Progenitor cell of endocrine pancreas (in vitro differentiated cells): ENCODE measurements at regions not wholly inside any gene's neighbourhood (a gene's known extent, or its start where the extent isn't known, plus 50 kb on each side); places are given as distances from the start of the nearest gene placed in this dataset.
"Not testable (repeated sequence)": the region's sequence is repeated elsewhere in the genome, so short reads cannot be mapped to it uniquely, and the experiment has no call there.

ENCODE experiments used
- DNase-seq: peaks from one replicate; pipeline ENCODE4 v3.0.0; 2021; ENCODE audit warnings: low spot score; ENCODE audit not compliant: unreplicated experiment
- H3K27ac Mint-ChIP-seq: 2 replicates; pipeline ENCODE4 v1.8.0; 2021; ENCODE audit warnings: mild to moderate bottlenecking, moderate library complexity, mixed read lengths
- H3K27me3 Mint-ChIP-seq: 2 replicates; pipeline ENCODE4 v1.8.0; 2021; ENCODE audit warnings: mixed read lengths
- H3K36me3 Mint-ChIP-seq: 2 replicates; pipeline ENCODE4 v1.8.0; 2022; ENCODE audit warnings: mixed read lengths; ENCODE audit not compliant: insufficient read depth
- H3K4me1 Mint-ChIP-seq: 2 replicates; pipeline ENCODE4 v1.8.0; 2021; ENCODE audit warnings: low read depth, mixed read lengths
- H3K4me3 Mint-ChIP-seq: 2 replicates; pipeline ENCODE4 v1.8.0; 2021; ENCODE audit warnings: low read depth, mild to moderate bottlenecking, moderate library complexity, mixed read lengths
- H3K9me3 Mint-ChIP-seq: 2 replicates; pipeline ENCODE4 v1.8.0; 2021; ENCODE audit warnings: low read depth, mixed read lengths
- TF ChIP-seq, protein P1 (sequence below): fragments of 200-600 bp; sonication (generic); IDR thresholded peaks from one replicate; pipeline ENCODE4 v1.5.0; 2021; ENCODE audit warnings: antibody characterized with exemption, mild to moderate bottlenecking; ENCODE audit not compliant: unreplicated experiment

DNA sequence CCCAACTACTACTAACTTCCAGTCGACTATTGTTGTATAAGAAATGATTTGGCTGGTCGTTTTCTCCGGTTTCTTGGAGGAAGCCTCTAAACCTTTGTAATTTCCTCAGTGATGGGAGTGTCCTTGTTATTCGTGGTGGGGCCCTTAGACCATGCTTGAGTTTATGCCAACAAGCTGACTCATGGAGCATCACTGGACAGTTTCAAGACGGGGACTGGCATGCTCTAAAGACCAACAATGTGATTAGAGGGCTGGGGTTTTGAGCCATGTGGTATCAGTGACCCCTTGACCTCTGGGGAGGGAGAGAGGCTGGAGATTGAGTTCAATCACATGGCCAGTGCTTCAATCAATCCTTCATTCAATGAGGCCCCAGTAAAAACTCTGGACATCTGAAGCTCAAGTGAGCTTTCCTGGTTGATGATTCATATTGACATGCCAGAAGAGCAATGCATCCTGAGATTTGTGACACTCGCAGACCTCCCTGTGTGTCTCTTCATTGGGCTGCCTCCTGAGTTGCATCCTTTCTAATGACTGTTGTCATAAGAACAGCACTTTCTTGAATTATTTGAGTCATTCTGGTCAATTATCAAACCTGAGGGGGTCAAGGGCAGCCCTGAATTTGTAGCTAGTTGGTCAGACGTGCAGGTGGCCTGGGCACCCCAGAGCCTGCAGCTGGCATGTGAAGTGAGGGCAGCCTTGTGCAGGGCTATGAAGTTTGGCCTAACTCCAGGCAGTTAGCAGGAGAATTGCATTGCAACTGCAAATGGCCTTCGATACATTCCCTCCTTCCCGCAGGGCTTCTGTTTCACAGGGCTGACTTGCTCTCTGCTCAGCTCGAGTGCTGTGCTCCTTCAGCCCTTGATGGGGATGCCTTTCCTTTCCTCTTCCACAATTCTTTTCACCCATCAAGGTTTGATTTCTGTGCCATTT lies 246.5 kb downstream of the FGF9 start:
- H3K4me1 Mint-ChIP-seq: no peaks in the 10 kb centered on the region
- H3K9me3 Mint-ChIP-seq: peaks cover 2% of the 10 kb centered on the region
- DNase-seq: no peak
- H3K27me3 Mint-ChIP-seq: no peaks in the 10 kb centered on the region
- H3K4me3 Mint-ChIP-seq: no peak overlapping the region
- no peak overlapping the region for H3K27ac Mint-ChIP-seq
- TF ChIP-seq, protein P1, sequence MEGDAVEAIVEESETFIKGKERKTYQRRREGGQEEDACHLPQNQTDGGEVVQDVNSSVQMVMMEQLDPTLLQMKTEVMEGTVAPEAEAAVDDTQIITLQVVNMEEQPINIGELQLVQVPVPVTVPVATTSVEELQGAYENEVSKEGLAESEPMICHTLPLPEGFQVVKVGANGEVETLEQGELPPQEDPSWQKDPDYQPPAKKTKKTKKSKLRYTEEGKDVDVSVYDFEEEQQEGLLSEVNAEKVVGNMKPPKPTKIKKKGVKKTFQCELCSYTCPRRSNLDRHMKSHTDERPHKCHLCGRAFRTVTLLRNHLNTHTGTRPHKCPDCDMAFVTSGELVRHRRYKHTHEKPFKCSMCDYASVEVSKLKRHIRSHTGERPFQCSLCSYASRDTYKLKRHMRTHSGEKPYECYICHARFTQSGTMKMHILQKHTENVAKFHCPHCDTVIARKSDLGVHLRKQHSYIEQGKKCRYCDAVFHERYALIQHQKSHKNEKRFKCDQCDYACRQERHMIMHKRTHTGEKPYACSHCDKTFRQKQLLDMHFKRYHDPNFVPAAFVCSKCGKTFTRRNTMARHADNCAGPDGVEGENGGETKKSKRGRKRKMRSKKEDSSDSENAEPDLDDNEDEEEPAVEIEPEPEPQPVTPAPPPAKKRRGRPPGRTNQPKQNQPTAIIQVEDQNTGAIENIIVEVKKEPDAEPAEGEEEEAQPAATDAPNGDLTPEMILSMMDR: no peak
- no peaks in the 10 kb centered on the region for H3K36me3 Mint-ChIP-seq

DNA sequence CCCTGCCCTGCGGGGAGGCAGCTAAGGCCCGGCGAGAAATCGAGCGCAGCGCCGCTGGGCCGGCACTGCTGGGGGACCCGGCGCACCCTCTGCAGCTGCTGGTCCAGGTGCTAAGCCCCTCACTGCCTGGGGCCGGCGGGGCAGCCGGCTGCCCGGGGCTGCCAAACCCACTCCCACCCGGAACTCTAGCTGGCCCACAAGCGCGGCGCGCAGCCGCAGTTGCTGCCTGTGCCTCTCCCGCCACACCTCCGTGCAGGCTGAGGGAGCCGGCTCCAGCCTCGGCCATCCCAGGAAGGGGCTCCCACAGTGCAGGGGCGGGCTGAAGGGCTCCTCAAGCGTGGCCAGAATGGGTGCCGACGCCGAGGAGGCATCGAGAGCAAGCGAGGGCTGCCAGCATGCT lies 249.9 kb downstream of the FGF9 start:
- DNase-seq, H3K27me3 Mint-ChIP-seq, H3K27ac Mint-ChIP-seq, H3K36me3 Mint-ChIP-seq, H3K4me3 Mint-ChIP-seq, H3K9me3 Mint-ChIP-seq, H3K4me1 Mint-ChIP-seq: not testable (repeated sequence)

DNA sequence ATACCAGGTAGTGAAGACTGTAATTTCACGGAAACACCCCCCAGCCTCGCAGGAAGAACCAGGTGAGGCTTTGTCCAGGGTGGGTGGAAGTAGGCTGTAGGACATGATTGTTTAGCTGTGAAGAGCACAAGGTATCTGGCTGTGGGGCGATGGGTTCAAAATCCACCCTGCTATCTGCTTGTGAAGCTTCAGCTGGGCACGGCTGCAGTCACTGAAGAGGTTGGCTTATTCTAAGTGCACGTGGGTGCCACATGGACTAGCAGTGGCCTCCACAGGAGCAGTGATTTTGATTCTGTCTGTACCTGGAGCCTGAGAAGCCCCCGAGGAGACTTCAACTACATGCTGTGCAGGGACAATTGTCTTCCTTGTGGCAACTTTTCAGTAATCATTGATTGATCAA lies 254.1 kb downstream of the FGF9 start:
- H3K27ac Mint-ChIP-seq: no peak overlapping the region
- no peaks in the 10 kb centered on the region for H3K9me3 Mint-ChIP-seq
- no peak overlapping the region for H3K4me3 Mint-ChIP-seq
- no peaks in the 10 kb centered on the region for H3K4me1 Mint-ChIP-seq
- TF ChIP-seq, protein P1: no peak
- no peaks in the 10 kb centered on the region for H3K36me3 Mint-ChIP-seq
- no peak for DNase-seq
- peaks cover 5% of the 10 kb centered on the region for H3K27me3 Mint-ChIP-seq

DNA sequence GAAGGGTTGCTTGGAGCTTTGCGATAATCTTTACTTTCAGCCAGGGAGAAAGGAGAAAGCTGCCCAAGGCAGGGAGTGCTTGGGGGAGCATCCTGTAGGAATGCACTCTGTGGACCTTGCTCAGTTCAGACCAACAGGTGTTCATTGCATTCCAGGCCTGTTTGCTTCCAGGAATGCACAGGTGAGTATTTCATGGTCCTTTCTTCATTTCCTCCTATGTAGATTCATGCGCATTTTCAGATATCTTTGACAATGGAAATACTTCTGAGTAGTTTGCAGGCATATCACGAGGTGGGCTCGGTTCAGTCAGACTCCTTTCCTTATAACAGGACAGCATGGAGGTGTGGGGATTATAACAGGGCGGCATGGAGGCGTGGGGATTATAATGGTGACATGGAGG lies 254.8 kb downstream of the FGF9 start:
- H3K4me3 Mint-ChIP-seq: no peak overlapping the region
- no peaks in the 10 kb centered on the region for H3K9me3 Mint-ChIP-seq
- no peaks in the 10 kb centered on the region for H3K36me3 Mint-ChIP-seq
- H3K4me1 Mint-ChIP-seq: no peaks in the 10 kb centered on the region
- no peak overlapping the region for H3K27ac Mint-ChIP-seq
- no peak for DNase-seq
- TF ChIP-seq, protein P1: no peak
- peaks cover 5% of the 10 kb centered on the region for H3K27me3 Mint-ChIP-seq

DNA sequence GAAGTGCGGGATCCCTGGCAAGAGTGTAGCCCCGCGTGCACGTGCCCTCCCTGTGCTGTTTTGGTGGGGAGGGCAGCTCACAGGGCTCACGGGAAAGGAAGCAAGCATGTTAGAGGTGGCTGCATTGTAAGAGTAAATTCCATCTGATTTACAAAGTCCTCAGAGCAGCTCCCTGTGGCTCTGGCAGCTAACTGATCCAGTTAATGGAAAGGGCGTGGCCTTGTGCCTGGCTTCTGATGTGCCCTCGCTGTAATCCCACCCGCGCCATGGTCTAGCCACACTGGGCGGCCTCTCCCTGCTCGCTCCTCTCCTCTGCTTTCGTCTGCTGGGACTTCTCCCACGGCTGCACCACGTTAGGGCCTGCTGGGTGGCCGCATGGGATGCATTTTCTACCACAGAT lies 258.5 kb downstream of the FGF9 start:
- Mint-ChIP-seq H3K27me3 (peaks cover 2% of the 10 kb centered on the region), H3K4me3 (no peak overlapping the region), H3K36me3 (no peaks in the 10 kb centered on the region), H3K27ac (no peak overlapping the region), H3K4me1 (no peaks in the 10 kb centered on the region), H3K9me3 (no peaks in the 10 kb centered on the region)
- DNase-seq: no peak
- TF ChIP-seq, protein P1: no peak

DNA sequence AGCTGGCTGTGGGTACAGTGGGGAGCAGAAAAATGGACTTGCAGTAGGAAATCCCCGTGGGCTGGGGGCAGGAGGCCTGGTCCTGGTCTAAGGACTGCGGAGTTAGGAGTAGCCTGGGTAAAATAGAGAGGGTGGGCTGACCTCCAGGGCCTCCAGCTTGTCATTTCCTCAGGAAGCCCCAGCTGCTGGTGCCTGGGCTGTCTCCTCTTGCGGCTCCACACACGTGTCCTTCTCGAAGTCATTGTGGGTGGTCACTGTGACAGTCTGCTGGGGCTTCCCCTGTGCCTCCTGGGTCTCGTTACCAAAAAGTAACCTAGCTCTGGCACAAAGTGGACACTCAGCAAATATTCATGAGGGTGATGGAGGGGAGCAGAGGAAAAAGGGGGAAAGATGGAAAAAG lies 259.7 kb downstream of the FGF9 start:
- H3K27ac Mint-ChIP-seq: no peak overlapping the region
- no peaks in the 10 kb centered on the region for H3K36me3 Mint-ChIP-seq
- TF ChIP-seq, protein P1: no peak

More for the DNA sequence above, 259.7 kb downstream of the FGF9 start:
- no peak for DNase-seq
- no peaks in the 10 kb centered on the region for H3K4me1 Mint-ChIP-seq
- H3K9me3 Mint-ChIP-seq: no peaks in the 10 kb centered on the region
- H3K27me3 Mint-ChIP-seq: no peaks in the 10 kb centered on the region
- H3K4me3 Mint-ChIP-seq: no peak overlapping the region
